Heart right ventricle (tissue), 16 donors: ENCODE measurements at regions not wholly inside any gene's neighbourhood (a gene's known extent, or its start where the extent isn't known, plus 50 kb on each side); places are given as distances from the start of the nearest gene placed in this dataset.

Experiments
- ATAC-seq, 8 donors: fragments of 200-7000 bp; cut with Tn5 transposase; one replicate each; pipeline ENCODE4 v1.9.1; 2020; ENCODE audit warnings: mild to moderate bottlenecking in 8 of 8, moderate library complexity in 8 of 8, moderate number of reproducible peaks in 1 of 8
- DNase-seq, 2 donors: peaks; one replicate each; pipeline ENCODE4 v3.0.0-alpha.2; 2020
- H3K27ac ChIP-seq, 10 donors: fragments of 200-600 bp; sonication (generic) in 2 of 10; one replicate each; pipeline versions ENCODE4 v1.5.0 to v1.8.0; 2020 to 2022; ENCODE audit warnings: mild to moderate bottlenecking in 3 of 10
- H3K27me3 ChIP-seq, 7 donors: fragments of 200-600 bp; one replicate each; pipeline ENCODE4 v1.8.0; 2021 to 2022; ENCODE audit warnings: mild to moderate bottlenecking in 2 of 7
- H3K36me3 ChIP-seq, 9 donors: fragments of 200-600 bp; sonication (generic) in 1 of 9; one replicate each; pipeline versions ENCODE4 v1.5.0 to v1.8.0; 2020 to 2022; ENCODE audit warnings: mild to moderate bottlenecking in 2 of 9
- H3K4me1 ChIP-seq, 9 donors: fragments of 200-600 bp; sonication (generic) in 1 of 9; one replicate each; pipeline versions ENCODE4 v1.5.0 to v1.8.0; 2020 to 2022; ENCODE audit warnings: mild to moderate bottlenecking in 4 of 9
- H3K4me3 ChIP-seq, 10 donors: fragments of 200-600 bp; sonication (generic) in 2 of 10; one replicate each; pipeline versions ENCODE4 v1.5.0 to v1.8.0; 2020 to 2022; ENCODE audit warnings: mild to moderate bottlenecking in 7 of 10, moderate library complexity in 2 of 10
- H3K9me3 ChIP-seq, 11 donors: fragments of 200-600 bp in 10 of 11; sonication (generic) in 2 of 11; one replicate each; pipeline versions ENCODE4 v1.5.0 to v1.8.0; 2013 to 2022; ENCODE audit warnings: mild to moderate bottlenecking in 2 of 11, control low read depth in 1 of 11, moderate library complexity in 1 of 11
- WGBS, 2 donors: extraction: QIAGEN DNeasy Blood & Tissue Kit; methylation state at CpG; one replicate each; pipeline ENCODE4 v1.1.7; 2013; ENCODE audit warnings: inconsistent platforms in 1 of 2; 5-methylcytosine and 5-hydroxymethylcytosine counted together
- intact Hi-C, 10 donors: fragments of 100-400 bp; cut with DNase I; formaldehyde crosslinking; loops; one replicate each; pipeline versions ENCODE4 v1.11.1 to v1.14.2; 2022
- TF ChIP-seq, protein P1 (sequence below), 9 donors: fragments of 200-600 bp; sonication (generic) in 2 of 9; IDR thresholded peaks; one replicate each; pipeline versions ENCODE4 v1.5.0 to v1.8.0; 2021 to 2022; ENCODE audit warnings: antibody characterized with exemption in 9 of 9, mild to moderate bottlenecking in 5 of 9, moderate library complexity in 1 of 9
- donor health status: Arrhythmogenic right ventricular cardiomyopathy.
- donor health status: ischemic (EF 13 %, LVEDD 7.1; RV severe dilation, severe dysfunction).
- donor health status: healthy with polysubstance abuse.
- donor health status: DM: no; HTN: yes; CAD: no.
- donor health status: DM: no; HTN: no; CAD: no.
- donor health status: ischemic (EF 25% LVEDD 6.9; RV normal size, moderate dysfunction).
- donor health status: ischemic (EF 25% LVEDD 5.7; RV mildly dilated, moderate dysfunction).
- donor health status: healthy.
- donor health status: DM: yes; HTN: yes; CAD: no.
- donor health status: Ischemic cardiomyopathy.
- donor health status: ischemic (EF 35%, LVEDD 5.7; RV mildly dilated, moderate dysfunction).
- donor health status: nonischemic (EF 11% LVEDD 7.7; RV severe dilation, severe dysfunction).
- donor health status: DM: yes; HTN: yes; CAD: no.
- donor health status: PGD.
- donor health status: ischemic (EF 29% LVEDD 5.4; RV normal size, mild dysfunction).
- donor health status: nonischemic (EF 23%, LVEDD 6.1; RV moderate dilation, normal function).

DNA sequence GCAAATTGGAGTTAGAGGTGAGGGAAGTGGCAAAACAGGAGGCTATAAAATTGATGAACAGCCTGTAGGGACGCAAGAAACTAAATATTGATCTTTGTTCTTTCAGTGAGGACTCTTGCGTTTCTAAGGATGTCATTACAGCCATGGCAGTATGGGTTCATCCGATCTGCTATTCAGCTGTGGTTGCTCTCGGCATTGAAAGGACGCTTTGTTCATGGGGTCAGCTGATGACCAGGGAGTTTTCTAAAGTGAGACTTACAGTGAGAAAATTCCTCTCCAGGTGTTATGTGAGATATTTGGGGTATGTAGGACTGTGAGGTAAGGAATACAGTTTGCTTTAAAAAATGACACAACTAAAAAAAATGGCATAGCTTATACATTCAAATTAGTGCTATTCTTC, 52.7 kb upstream of the PELI1 start:
- Histone ChIP-seq H3K36me3 (no peaks in the 10 kb centered on the region), H3K4me1 (peaks cover 0 to 23% (median 12%) of the 10 kb centered on the region in 9 donors), H3K4me3 (no peak overlapping the region), H3K27ac (no peak overlapping the region), H3K27me3 (no peaks in the 10 kb centered on the region), H3K9me3 (no peaks in the 10 kb centered on the region)
- TF ChIP-seq, protein P1, sequence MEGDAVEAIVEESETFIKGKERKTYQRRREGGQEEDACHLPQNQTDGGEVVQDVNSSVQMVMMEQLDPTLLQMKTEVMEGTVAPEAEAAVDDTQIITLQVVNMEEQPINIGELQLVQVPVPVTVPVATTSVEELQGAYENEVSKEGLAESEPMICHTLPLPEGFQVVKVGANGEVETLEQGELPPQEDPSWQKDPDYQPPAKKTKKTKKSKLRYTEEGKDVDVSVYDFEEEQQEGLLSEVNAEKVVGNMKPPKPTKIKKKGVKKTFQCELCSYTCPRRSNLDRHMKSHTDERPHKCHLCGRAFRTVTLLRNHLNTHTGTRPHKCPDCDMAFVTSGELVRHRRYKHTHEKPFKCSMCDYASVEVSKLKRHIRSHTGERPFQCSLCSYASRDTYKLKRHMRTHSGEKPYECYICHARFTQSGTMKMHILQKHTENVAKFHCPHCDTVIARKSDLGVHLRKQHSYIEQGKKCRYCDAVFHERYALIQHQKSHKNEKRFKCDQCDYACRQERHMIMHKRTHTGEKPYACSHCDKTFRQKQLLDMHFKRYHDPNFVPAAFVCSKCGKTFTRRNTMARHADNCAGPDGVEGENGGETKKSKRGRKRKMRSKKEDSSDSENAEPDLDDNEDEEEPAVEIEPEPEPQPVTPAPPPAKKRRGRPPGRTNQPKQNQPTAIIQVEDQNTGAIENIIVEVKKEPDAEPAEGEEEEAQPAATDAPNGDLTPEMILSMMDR (IDR thresholded peaks at IDR 0.05): no peak
- ATAC-seq (no peak), DNase-seq (no peak)
- intact Hi-C loops: no loop called here
- WGBS, 2 donors: 88 to 89% methylated on average over 5 of the region's 5 CpGs

DNA sequence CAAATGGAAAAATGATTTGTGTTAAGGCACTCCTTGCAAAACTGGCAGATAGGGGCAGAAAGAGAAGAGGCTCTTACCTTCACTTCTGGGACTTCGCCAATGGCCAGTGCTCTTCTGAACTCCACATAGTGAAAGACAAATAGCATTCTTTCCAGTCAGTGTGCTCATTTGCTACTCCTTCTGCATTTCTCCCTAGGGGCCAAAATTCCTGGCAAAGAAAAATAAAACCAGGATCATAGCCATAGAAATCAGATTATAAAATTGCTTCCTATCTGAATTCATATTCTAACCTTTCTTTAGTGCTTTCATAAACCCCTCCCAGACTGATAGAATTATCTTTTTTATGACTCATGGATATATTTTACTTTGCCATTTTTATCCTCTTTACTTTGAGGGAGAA, 56.9 kb upstream of the PELI1 start:
- peak in 1 of 8 donors; percentile 24 for ATAC-seq
- DNase-seq: peak in 1 of 2 donors; percentile 23
- 71 to 79% methylated on average over 1 of the region's 1 CpG for WGBS, 2 donors
- TF ChIP-seq, protein P1 (IDR thresholded peaks at IDR 0.05): no peak
- H3K36me3 ChIP-seq: no peaks in the 10 kb centered on the region
- H3K4me3 ChIP-seq: no peak overlapping the region
- H3K4me1 ChIP-seq: peaks cover 2 to 57% (median 40%) of the 10 kb centered on the region in 9 donors
- peak overlapping the region in 3 of 10 donors; percentile 4 to 86 (median 49) for H3K27ac ChIP-seq
- H3K27me3 ChIP-seq: no peaks in the 10 kb centered on the region
- no peaks in the 10 kb centered on the region for H3K9me3 ChIP-seq
- intact Hi-C loops: loop anchor here in 2 of 10 donors (5.0 to 10.0 kb wide), 3 partner anchors 54 to 146 kb away; no protein-coding TSS in a partner anchor

GRCh38 chr2:64202206-64202845, 58.1 kb upstream of the PELI1 start:
- intact Hi-C loops: loop anchor here in 2 of 10 donors (5.0 to 10.0 kb wide), 3 partner anchors 55 to 148 kb away; no protein-coding TSS in a partner anchor
- WGBS, 2 donors: 38 to 41% methylated on average over 4 of the region's 4 CpGs
- Histone ChIP-seq H3K27ac (peak overlapping the region in 8 of 10 donors; percentile 19 to 88 (median 78)), H3K4me1 (peaks cover 2 to 57% (median 40%) of the 10 kb centered on the region in 9 donors), H3K4me3 (no peak overlapping the region), H3K36me3 (no peaks in the 10 kb centered on the region), H3K9me3 (no peaks in the 10 kb centered on the region), H3K27me3 (no peaks in the 10 kb centered on the region)
- ATAC-seq: peak in 5 of 8 donors; percentile 45 to 81 (median 59)
- TF ChIP-seq, protein P1 (IDR thresholded peaks at IDR 0.05): no peak
- DNase-seq: no peak

- Histone ChIP-seq H3K4me3 (peak overlapping the region in 2 of 10 donors; percentile 11 to 31), H3K27me3 (no peaks in the 10 kb centered on the region), H3K4me1 (peaks cover 2 to 57% (median 40%) of the 10 kb centered on the region in 9 donors), H3K36me3 (no peaks in the 10 kb centered on the region), H3K9me3 (no peaks in the 10 kb centered on the region), H3K27ac (peak overlapping the region; percentile 48 to 89 (median 78))
- WGBS, 2 donors: 67 to 74% methylated on average over 4 of the region's 4 CpGs
- intact Hi-C loops: loop anchor here in 2 of 10 donors (5.0 to 10.0 kb wide), 3 partner anchors 56 to 148 kb away; no protein-coding TSS in a partner anchor
- TF ChIP-seq, protein P1 (IDR thresholded peaks at IDR 0.05): no peak
- ATAC-seq (peak in 6 of 8 donors; percentile 22 to 66 (median 40)), DNase-seq (no peak)
Measured at GRCh38 chr2:64203131-64203857, 59.1 kb upstream of the PELI1 start.
